ENCODE measurements at regions not wholly inside any gene's neighbourhood (a gene's known extent, or its start where the extent isn't known, plus 50 kb on each side); places are given as distances from the start of the nearest gene placed in this dataset.

DNA sequence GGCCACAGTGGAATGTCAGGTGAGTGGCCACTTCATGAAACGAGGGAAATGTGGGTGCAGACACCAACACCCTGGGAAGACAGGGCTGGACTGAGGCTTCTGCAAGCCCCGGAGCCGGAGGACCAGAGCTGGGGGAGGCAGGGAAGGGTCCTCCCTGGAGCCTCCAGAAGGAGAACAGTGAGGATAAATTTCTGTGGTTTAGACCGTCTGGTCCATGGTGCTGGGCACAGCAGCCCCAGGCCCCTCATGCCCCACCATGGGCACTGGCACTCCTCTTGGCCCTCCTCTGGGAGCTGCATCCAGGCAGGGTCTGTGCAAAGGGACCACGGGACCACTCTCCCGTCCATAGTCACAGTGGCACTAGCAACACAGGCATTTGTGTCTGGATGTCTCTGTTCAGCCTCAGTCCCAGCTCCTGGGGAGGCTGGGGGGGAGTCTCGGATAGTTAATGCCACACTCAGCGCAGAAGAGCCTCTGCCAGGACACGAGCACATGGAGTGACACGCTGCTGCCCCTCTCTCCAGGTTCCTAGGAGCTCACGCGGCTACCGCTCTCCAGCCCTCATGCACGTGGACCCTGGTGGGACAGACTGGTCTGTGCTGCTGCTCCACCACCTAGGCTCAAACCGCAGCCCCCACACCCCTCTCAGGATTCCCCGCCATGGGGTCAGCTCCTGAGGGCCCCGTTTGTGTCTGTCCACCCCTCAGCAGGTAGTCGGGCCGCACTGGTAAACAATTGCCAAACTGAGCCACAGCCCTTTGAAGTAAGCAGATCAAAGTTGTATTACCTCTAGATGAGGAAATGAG, 305.9 kb upstream of the SALL3 start:
- TF ChIP-seq EZH2 (IDR thresholded peaks at IDR 0.05; ENCODE audit: insufficient read depth, poor library complexity, severe bottlenecking) (no peak), EZH2phosphoT487 (IDR thresholded peaks at IDR 0.05; ENCODE audit: insufficient read depth, low read depth) (no peak)
